ENCODE measurements at regions not wholly inside any gene's neighbourhood (a gene's known extent, or its start where the extent isn't known, plus 50 kb on each side); places are given as distances from the start of the nearest gene placed in this dataset.

GRCh38 chr13:61989978-61990377 lies 574.3 kb upstream of the PCDH20 start:
- H3K4me2 ChIP-seq (ENCODE audit: low read depth, low read length), result no peak overlapping the region
- no peaks in the 10 kb centered on the region for H3K79me2 ChIP-seq (ENCODE audit: insufficient read depth, low read length)
- no TSS peak for BruUV-seq (replicated peaks)
- ATAC-seq (no peak), DNase-seq (ENCODE audit: low spot score) (no peak), FAIRE-seq (no peak)
- in situ Hi-C loops (cut with HindIII; ENCODE audit: extremely low pct_ligation_motif_present, low pct_unique_long_range_greater_than_20kb), result no loop called here
- H3K9ac ChIP-seq (ENCODE audit: insufficient read depth, low read depth, low read length), result no peak overlapping the region
- no peaks in the 10 kb centered on the region for H3K4me1 ChIP-seq (ENCODE audit: insufficient read depth, low read length)
- H3K9me3 ChIP-seq (ENCODE audit: low read length), result no peaks in the 10 kb centered on the region
- no peak overlapping the region for H3K27ac ChIP-seq (ENCODE audit: extremely low read length, insufficient read depth, low read length)
- ChIA-PET POLR2A (no interaction called here), CTCF (ENCODE audit: low intra/inter-chr PET ratio, low total read pairs) (no interaction called here)
- H3K27me3 ChIP-seq (ENCODE audit: control insufficient read depth in 1 of 2, insufficient read depth in 2 of 2, low read length in 2 of 2), result no peaks in the 10 kb centered on the region
- intact Hi-C loops (cut with micrococcal nuclease; ENCODE audit: unreplicated experiment), result no loop called here
- no peak for TF ChIP-seq ZBTB49 (CRISPR knock-in tag; IDR thresholded peaks at IDR 0.05; ENCODE audit: borderline replicate concordance)
- TF ChIP-seq ZNF768 (CRISPR knock-in tag; IDR thresholded peaks at IDR 0.05), result no peak
- no peak for TF ChIP-seq KDM4B (CRISPR knock-in tag; IDR thresholded peaks at IDR 0.05)
- TF ChIP-seq FOXA3 (CRISPR knock-in tag; IDR thresholded peaks at IDR 0.05), result no peak
- TF ChIP-seq BORCS8-MEF2B (CRISPR knock-in tag; IDR thresholded peaks at IDR 0.05), result no peak
- no peak for TF ChIP-seq PPARG (CRISPR knock-in tag; conservative IDR thresholded peaks at IDR 0.05)
- no peak for TF ChIP-seq IRF1 (CRISPR knock-in tag; IDR thresholded peaks at IDR 0.05; ENCODE audit: low read depth)
- TF ChIP-seq ELK4 (CRISPR knock-in tag; IDR thresholded peaks at IDR 0.05; ENCODE audit: borderline replicate concordance), result no peak
- TF ChIP-seq ZNF619 (CRISPR knock-in tag; IDR thresholded peaks at IDR 0.05), result no peak
- TF ChIP-seq XBP1 (CRISPR knock-in tag; IDR thresholded peaks at IDR 0.05), result no peak
- no peak for TF ChIP-seq ZNF33A (CRISPR knock-in tag; IDR thresholded peaks at IDR 0.05; ENCODE audit: borderline replicate concordance)
- TF ChIP-seq ZNF326 (CRISPR knock-in tag; IDR thresholded peaks at IDR 0.05; ENCODE audit: borderline replicate concordance), result no peak
- no peak for TF ChIP-seq SMARCC2 (IDR thresholded peaks at IDR 0.05)
- no peak for TF ChIP-seq KAT7 (CRISPR knock-in tag; IDR thresholded peaks at IDR 0.05; ENCODE audit: borderline replicate concordance)
- no peak for TF ChIP-seq ZNF432 (CRISPR knock-in tag; IDR thresholded peaks at IDR 0.05; ENCODE audit: borderline replicate concordance)
- no peaks in the 10 kb centered on the region for H3K36me3 ChIP-seq (replicated peaks in 1 of 2; ENCODE audit: control insufficient read depth in 1 of 2, insufficient read depth in 2 of 2, low read length in 2 of 2)
- WGBS (ENCODE audit: low lambda C conversion rate), result under 1% methylated on average over 3 of the region's 3 CpGs
- no peak overlapping the region for H3K4me3 ChIP-seq (replicated peaks in 1 of 3; ENCODE audit: insufficient read depth in 1 of 3, low read depth in 2 of 3, low read length in 3 of 3)
- no peaks in the 10 kb centered on the region for H4K20me1 ChIP-seq (ENCODE audit: insufficient read depth, low read length)
- H2AFZ ChIP-seq (ENCODE audit: low read length), result no peak overlapping the region
